GM12878 (cell line): ENCODE measurements at regions not wholly inside any gene's neighbourhood (a gene's known extent, or its start where the extent isn't known, plus 50 kb on each side); places are given as distances from the start of the nearest gene placed in this dataset.

Source experiments
- ATAC-seq: fragments of 200-7000 bp; cut with Tn5 transposase; 3 replicates; pipeline ENCODE4 v1.9.1; 2020; ENCODE audit warnings: mild to moderate bottlenecking, moderate library complexity
- BruUV-seq: library from RNA; stranded (reverse); fragments of 400-500 nt; replicated peaks from 2 replicates; lab custom pipeline; 2021; lab: Mats Ljungman, UMichigan
- CTCF ChIA-PET: fragments of 300-600 bp; sonication (Branson Sonifier 250); formaldehyde crosslinking; extraction: SDS; loops from one replicate; lab custom pipeline; 2021; ENCODE audit warnings: inconsistent platforms; lab: Yijun Ruan, JAX
- POLR2A ChIA-PET: fragments of 350-600 bp; formaldehyde crosslinking; extraction: SDS; loops from one replicate; lab custom pipeline; 2021; ENCODE audit warnings: inconsistent platforms; lab: Charles Lee
- RAD21 ChIA-PET: fragments of 300-600 bp; sonication (Branson Sonifier 250); formaldehyde crosslinking; loops from one replicate; lab custom pipeline; 2023; ENCODE audit warnings: antibody characterized with exemption; ENCODE audit not compliant: unreplicated experiment; lab: Charles Lee
- SMC1A ChIA-PET: fragments of 300-600 bp; sonication (Branson Sonifier 250); formaldehyde crosslinking; loops from one replicate; lab custom pipeline; 2023; ENCODE audit not compliant: unreplicated experiment, uncharacterized antibody; lab: Charles Lee
- DNase-seq: peaks from one replicate; pipeline ENCODE4 v3.0.0-alpha.2; 2011; ENCODE audit warnings: low read depth, low spot score
- FAIRE-seq: peaks from 3 replicates; lab custom pipeline; 2011; peaks lifted over from hg19 to GRCh38; lab: Jason Lieb, UNC
- H2AFZ ChIP-seq: 2 replicates; pipeline ENCODE4 v1.6.0; 2011; ENCODE audit warnings: low read depth, low read length, control low read depth; ENCODE audit not compliant: control insufficient read depth
- H3K27ac ChIP-seq: 2 replicates; pipeline ENCODE4 v1.5.1; 2011; ENCODE audit warnings: control low read depth; ENCODE audit not compliant: control insufficient read depth, insufficient read depth
- H3K27me3 ChIP-seq, 2 experiments: replicated peaks in 1 of 2; 2 replicates each; pipeline versions ENCODE4 v1.6.0 to v1.6.1; 2011; ENCODE audit warnings: low read length in 1 of 2; ENCODE audit not compliant: control insufficient read depth in 2 of 2, insufficient read depth in 2 of 2
- H3K36me3 ChIP-seq, 2 experiments: 2 replicates each; pipeline ENCODE4 v1.5.1; 2011; ENCODE audit warnings: low read length in 1 of 2; ENCODE audit not compliant: control insufficient read depth in 2 of 2, insufficient read depth in 2 of 2
- H3K4me1 ChIP-seq: 2 replicates; pipeline ENCODE4 v1.6.1; 2011; ENCODE audit warnings: mild to moderate bottlenecking, low read length, moderate library complexity, mixed read lengths; ENCODE audit not compliant: control insufficient read depth, insufficient read depth
- H3K4me2 ChIP-seq: 2 replicates; pipeline ENCODE4 v1.6.0; 2011; ENCODE audit warnings: control low read depth; ENCODE audit not compliant: control insufficient read depth, insufficient read depth
- H3K4me3 ChIP-seq: fragments of 200-600 bp; sonication (generic); 2 replicates; pipeline ENCODE4 v1.5.1; 2016
- H3K79me2 ChIP-seq: 2 replicates; pipeline ENCODE4 v1.6.0; 2011; ENCODE audit warnings: low read length; ENCODE audit not compliant: control insufficient read depth, insufficient read depth
- H3K9ac ChIP-seq: 2 replicates; pipeline ENCODE4 v1.8.0; 2011; ENCODE audit warnings: low read length, control low read depth, mixed read lengths; ENCODE audit not compliant: control insufficient read depth, insufficient read depth
- H3K9me3 ChIP-seq: replicated peaks from 3 replicates; pipeline ENCODE4 v1.5.1; 2011; ENCODE audit warnings: mild to moderate bottlenecking, low read length; ENCODE audit not compliant: control insufficient read depth, insufficient read depth
- H4K20me1 ChIP-seq: 2 replicates; pipeline ENCODE4 v1.6.0; 2011; ENCODE audit not compliant: control insufficient read depth, insufficient read depth
- CBFB ChIP-seq: IDR thresholded peaks from 2 replicates; pipeline ENCODE4 v1.6.1; 2016; ENCODE audit warnings: antibody characterized with exemption, low read depth
- CBX5 ChIP-seq: sonication (generic); IDR thresholded peaks from 2 replicates; pipeline ENCODE4 v1.6.1; 2016; ENCODE audit warnings: low read depth, moderate library complexity, mild to moderate bottlenecking, inconsistent platforms
- EGR1 ChIP-seq, 2 experiments: IDR thresholded peaks; 1 replicate in 1 of 2; 2 replicates in 1 of 2; pipeline ENCODE4 v1.6.1; 2011 to 2012; ENCODE audit warnings: low read depth in 2 of 2, low read length in 2 of 2, borderline replicate concordance in 1 of 2, mild to moderate bottlenecking in 1 of 2, moderate library complexity in 1 of 2
- FOXK2 ChIP-seq: fragments of 450-650 bp; IDR thresholded peaks from 2 replicates; pipeline ENCODE4 v1.6.1; 2017; ENCODE audit warnings: mild to moderate bottlenecking, moderate library complexity
- MYC ChIP-seq: IDR thresholded peaks from 2 replicates; pipeline ENCODE4 v1.6.1; 2011; ENCODE audit warnings: mild to moderate bottlenecking, low read length, moderate library complexity, inconsistent platforms; ENCODE audit not compliant: insufficient read depth, insufficient replicate concordance, insufficient read length, severe bottlenecking
- NFXL1 ChIP-seq: fragments of 450-650 bp; IDR thresholded peaks from 2 replicates; pipeline ENCODE4 v1.6.1; 2017; ENCODE audit warnings: antibody characterized with exemption, mild to moderate bottlenecking, borderline replicate concordance
- RCOR1 ChIP-seq: conservative IDR thresholded peaks from 2 replicates; pipeline ENCODE4 v1.6.1; 2012; ENCODE audit warnings: low read depth, low read length, improper control_type of control experiment
- RELB ChIP-seq: fragments of 450-650 bp; IDR thresholded peaks from 2 replicates; pipeline ENCODE4 v1.6.1; 2017; ENCODE audit warnings: low read depth, mild to moderate bottlenecking, moderate library complexity
- TCF3 ChIP-seq: IDR thresholded peaks from 2 replicates; pipeline ENCODE4 v1.6.1; 2012; ENCODE audit warnings: low read depth, mild to moderate bottlenecking, low read length, borderline replicate concordance; ENCODE audit not compliant: insufficient read depth
- ZSCAN29 ChIP-seq: fragments of 450-650 bp; IDR thresholded peaks from 2 replicates; pipeline ENCODE4 v1.6.1; 2017; ENCODE audit warnings: mild to moderate bottlenecking, moderate library complexity
- WGBS: methylation state at CpG from one replicate; pipeline ENCODE4 v1.1.6; 2016; ENCODE audit warnings: low lambda C conversion rate; ENCODE audit not compliant: insufficient replicate concordance, insufficient coverage; ENCODE audit errors: missing lambda C conversion rate; 5-methylcytosine and 5-hydroxymethylcytosine counted together
- in situ Hi-C: fragments of 300-500 bp; cut with MboI; formaldehyde crosslinking; loops from 9 replicates; pipeline ENCODE4 v1.14.3; 2018; ENCODE audit warnings: mixed read lengths
- intact Hi-C: fragments of 100-400 bp; cut with micrococcal nuclease; formaldehyde crosslinking; loops from one replicate; pipeline ENCODE4 v1.14.2; 2022; ENCODE audit not compliant: unreplicated experiment
- TF ChIP-seq, protein P1 (sequence below): fragments of 450-650 bp; IDR thresholded peaks from 2 replicates; pipeline ENCODE4 v1.6.1; 2016; ENCODE audit warnings: mild to moderate bottlenecking
- TF ChIP-seq, protein P2 (sequence below): fragments of 450-650 bp; formaldehyde crosslinking; IDR thresholded peaks from 2 replicates; pipeline ENCODE4 v1.4.0; 2020; ENCODE audit warnings: mild to moderate bottlenecking, moderate library complexity
- TF ChIP-seq, protein P3 (sequence below): fragments of 450-650 bp; IDR thresholded peaks from 2 replicates; pipeline ENCODE4 v1.6.1; 2014; ENCODE audit warnings: mild to moderate bottlenecking
- TF ChIP-seq, protein P4 (sequence below): IDR thresholded peaks from 2 replicates; pipeline ENCODE4 v1.6.1; 2012; ENCODE audit warnings: low read length, inconsistent platforms

DNA sequence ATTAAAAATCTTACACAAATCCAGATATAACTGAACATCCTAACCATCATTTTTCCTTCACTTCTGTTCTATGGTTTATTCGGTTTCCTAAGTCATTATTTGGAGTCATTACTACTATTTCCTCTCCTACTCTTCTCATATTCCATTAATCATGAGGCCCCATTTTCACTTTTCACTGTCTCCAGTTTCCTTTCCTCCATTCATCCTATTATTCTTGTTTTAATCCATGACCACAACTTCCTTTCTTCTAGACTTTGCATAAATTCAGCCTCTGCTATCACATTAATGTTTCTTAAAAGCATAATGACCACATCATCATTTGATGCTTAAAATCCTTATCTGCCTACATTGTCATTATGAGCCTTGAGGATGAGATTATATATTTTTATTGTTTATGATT is 555.0 kb upstream of the NDST4 start:
- Histone ChIP-seq H3K27ac (no peak overlapping the region), H3K9ac (no peak overlapping the region), H4K20me1 (no peaks in the 10 kb centered on the region), H3K36me3 (no peaks in the 10 kb centered on the region), H3K9me3 (no peaks in the 10 kb centered on the region), H3K79me2 (no peaks in the 10 kb centered on the region), H2AFZ (no peak overlapping the region), H3K4me1 (no peaks in the 10 kb centered on the region), H3K4me3 (no peak overlapping the region), H3K27me3 (no peaks in the 10 kb centered on the region), H3K4me2 (no peak overlapping the region)
- ChIA-PET RAD21 (no interaction called here), POLR2A (no interaction called here), SMC1A (no interaction called here), CTCF (no interaction called here)
- FAIRE-seq (no peak), DNase-seq (no peak), ATAC-seq (no peak)
- in situ Hi-C loops (no loop called here), intact Hi-C loops (loop anchor here (5.0 kb wide), 1 partner anchor 184 kb away; no protein-coding TSS in a partner anchor)
- TF ChIP-seq CBFB (no peak), RCOR1 (no peak), TCF3 (no peak), CBX5 (no peak), RELB (no peak), NFXL1 (no peak), MYC (no peak), EGR1 (IDR thresholded peaks at IDR 0.05; ENCODE audit: borderline replicate concordance in 1 of 2, low read depth in 2 of 2, low read length in 2 of 2) (no peak), ZSCAN29 (no peak), FOXK2 (no peak)
- TF ChIP-seq, protein P1, sequence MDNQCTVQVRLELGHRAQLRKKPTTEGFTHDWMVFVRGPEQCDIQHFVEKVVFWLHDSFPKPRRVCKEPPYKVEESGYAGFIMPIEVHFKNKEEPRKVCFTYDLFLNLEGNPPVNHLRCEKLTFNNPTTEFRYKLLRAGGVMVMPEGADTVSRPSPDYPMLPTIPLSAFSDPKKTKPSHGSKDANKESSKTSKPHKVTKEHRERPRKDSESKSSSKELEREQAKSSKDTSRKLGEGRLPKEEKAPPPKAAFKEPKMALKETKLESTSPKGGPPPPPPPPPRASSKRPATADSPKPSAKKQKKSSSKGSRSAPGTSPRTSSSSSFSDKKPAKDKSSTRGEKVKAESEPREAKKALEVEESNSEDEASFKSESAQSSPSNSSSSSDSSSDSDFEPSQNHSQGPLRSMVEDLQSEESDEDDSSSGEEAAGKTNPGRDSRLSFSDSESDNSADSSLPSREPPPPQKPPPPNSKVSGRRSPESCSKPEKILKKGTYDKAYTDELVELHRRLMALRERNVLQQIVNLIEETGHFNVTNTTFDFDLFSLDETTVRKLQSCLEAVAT, result no peak
- TF ChIP-seq, protein P2, sequence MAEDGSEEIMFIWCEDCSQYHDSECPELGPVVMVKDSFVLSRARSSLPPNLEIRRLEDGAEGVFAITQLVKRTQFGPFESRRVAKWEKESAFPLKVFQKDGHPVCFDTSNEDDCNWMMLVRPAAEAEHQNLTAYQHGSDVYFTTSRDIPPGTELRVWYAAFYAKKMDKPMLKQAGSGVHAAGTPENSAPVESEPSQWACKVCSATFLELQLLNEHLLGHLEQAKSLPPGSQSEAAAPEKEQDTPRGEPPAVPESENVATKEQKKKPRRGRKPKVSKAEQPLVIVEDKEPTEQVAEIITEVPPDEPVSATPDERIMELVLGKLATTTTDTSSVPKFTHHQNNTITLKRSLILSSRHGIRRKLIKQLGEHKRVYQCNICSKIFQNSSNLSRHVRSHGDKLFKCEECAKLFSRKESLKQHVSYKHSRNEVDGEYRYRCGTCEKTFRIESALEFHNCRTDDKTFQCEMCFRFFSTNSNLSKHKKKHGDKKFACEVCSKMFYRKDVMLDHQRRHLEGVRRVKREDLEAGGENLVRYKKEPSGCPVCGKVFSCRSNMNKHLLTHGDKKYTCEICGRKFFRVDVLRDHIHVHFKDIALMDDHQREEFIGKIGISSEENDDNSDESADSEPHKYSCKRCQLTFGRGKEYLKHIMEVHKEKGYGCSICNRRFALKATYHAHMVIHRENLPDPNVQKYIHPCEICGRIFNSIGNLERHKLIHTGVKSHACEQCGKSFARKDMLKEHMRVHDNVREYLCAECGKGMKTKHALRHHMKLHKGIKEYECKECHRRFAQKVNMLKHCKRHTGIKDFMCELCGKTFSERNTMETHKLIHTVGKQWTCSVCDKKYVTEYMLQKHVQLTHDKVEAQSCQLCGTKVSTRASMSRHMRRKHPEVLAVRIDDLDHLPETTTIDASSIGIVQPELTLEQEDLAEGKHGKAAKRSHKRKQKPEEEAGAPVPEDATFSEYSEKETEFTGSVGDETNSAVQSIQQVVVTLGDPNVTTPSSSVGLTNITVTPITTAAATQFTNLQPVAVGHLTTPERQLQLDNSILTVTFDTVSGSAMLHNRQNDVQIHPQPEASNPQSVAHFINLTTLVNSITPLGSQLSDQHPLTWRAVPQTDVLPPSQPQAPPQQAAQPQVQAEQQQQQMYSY (CRISPR knock-in tag), result no peak
- TF ChIP-seq, protein P3, sequence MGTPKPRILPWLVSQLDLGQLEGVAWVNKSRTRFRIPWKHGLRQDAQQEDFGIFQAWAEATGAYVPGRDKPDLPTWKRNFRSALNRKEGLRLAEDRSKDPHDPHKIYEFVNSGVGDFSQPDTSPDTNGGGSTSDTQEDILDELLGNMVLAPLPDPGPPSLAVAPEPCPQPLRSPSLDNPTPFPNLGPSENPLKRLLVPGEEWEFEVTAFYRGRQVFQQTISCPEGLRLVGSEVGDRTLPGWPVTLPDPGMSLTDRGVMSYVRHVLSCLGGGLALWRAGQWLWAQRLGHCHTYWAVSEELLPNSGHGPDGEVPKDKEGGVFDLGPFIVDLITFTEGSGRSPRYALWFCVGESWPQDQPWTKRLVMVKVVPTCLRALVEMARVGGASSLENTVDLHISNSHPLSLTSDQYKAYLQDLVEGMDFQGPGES, result no peak
- TF ChIP-seq, protein P4, sequence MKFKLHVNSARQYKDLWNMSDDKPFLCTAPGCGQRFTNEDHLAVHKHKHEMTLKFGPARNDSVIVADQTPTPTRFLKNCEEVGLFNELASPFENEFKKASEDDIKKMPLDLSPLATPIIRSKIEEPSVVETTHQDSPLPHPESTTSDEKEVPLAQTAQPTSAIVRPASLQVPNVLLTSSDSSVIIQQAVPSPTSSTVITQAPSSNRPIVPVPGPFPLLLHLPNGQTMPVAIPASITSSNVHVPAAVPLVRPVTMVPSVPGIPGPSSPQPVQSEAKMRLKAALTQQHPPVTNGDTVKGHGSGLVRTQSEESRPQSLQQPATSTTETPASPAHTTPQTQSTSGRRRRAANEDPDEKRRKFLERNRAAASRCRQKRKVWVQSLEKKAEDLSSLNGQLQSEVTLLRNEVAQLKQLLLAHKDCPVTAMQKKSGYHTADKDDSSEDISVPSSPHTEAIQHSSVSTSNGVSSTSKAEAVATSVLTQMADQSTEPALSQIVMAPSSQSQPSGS, result no peak
- 21% methylated on average over 1 of the region's 1 CpG for WGBS
- no TSS peak for BruUV-seq
